Stimulated activated CD4-positive, alpha-beta T cell treated with anti-CD3 and anti-CD28 coated beads, Interleukin-15, amount 100 ng/mL, for 24 hours (primary cell): ENCODE measurements at regions not wholly inside any gene's neighbourhood (a gene's known extent, or its start where the extent isn't known, plus 50 kb on each side); places are given as distances from the start of the nearest gene placed in this dataset.

Experiments used
- DNase-seq: peaks from one replicate; pipeline ENCODE4 v3.0.0-alpha.2; 2020

GRCh38 chr15:85943151-85943550 is 136.5 kb upstream of the AGBL1 start:
- DNase-seq, result no peak

GRCh38 chr15:85943791-85944190 is 135.9 kb upstream of the AGBL1 start:
- no peak for DNase-seq

GRCh38 chr15:85947021-85947420 is 132.7 kb upstream of the AGBL1 start:
- DNase-seq, result no peak

- DNase-seq, result no peak
These were observed 131.7 kb upstream of the AGBL1 start for GRCh38 chr15:85947936-85948335.

GRCh38 chr15:85950101-85950500 is 129.6 kb upstream of the AGBL1 start:
- DNase-seq, result no peak

- no peak for DNase-seq
These were observed 125.1 kb upstream of the AGBL1 start for GRCh38 chr15:85954586-85954985.

GRCh38 chr15:85955501-85956391 is 123.9 kb upstream of the AGBL1 start:
- DNase-seq, result no peak

GRCh38 chr15:85956532-85957275 is 123.0 kb upstream of the AGBL1 start:
- no peak for DNase-seq

GRCh38 chr15:85959611-85960010 is 120.1 kb upstream of the AGBL1 start:
- DNase-seq, result no peak

GRCh38 chr15:85960381-85960780 is 119.3 kb upstream of the AGBL1 start:
- DNase-seq, result no peak

- DNase-seq, result no peak
These were observed 117.8 kb upstream of the AGBL1 start for GRCh38 chr15:85961821-85962220.

- DNase-seq, result no peak
These were observed 116.4 kb upstream of the AGBL1 start for GRCh38 chr15:85963262-85963760.

GRCh38 chr15:85964471-85964870 is 115.2 kb upstream of the AGBL1 start:
- no peak for DNase-seq

GRCh38 chr15:85967553-85967952 is 112.1 kb upstream of the AGBL1 start:
- DNase-seq, result no peak

- no peak for DNase-seq
These were observed 106.7 kb upstream of the AGBL1 start for GRCh38 chr15:85972805-85973540.

- DNase-seq, result no peak
These were observed 105.9 kb upstream of the AGBL1 start for GRCh38 chr15:85973584-85974347.

- no peak for DNase-seq
These were observed 105.3 kb upstream of the AGBL1 start for GRCh38 chr15:85974348-85974705.

GRCh38 chr15:85974742-85975141 is 104.9 kb upstream of the AGBL1 start:
- DNase-seq, result no peak

- DNase-seq, result no peak
These were observed 103.6 kb upstream of the AGBL1 start for GRCh38 chr15:85976102-85976501.

GRCh38 chr15:85976986-85977385 is 102.7 kb upstream of the AGBL1 start:
- DNase-seq, result no peak

GRCh38 chr15:85977586-85977985 is 102.1 kb upstream of the AGBL1 start:
- no peak for DNase-seq

GRCh38 chr15:85979929-85980328 is 99.7 kb upstream of the AGBL1 start:
- DNase-seq, result no peak

GRCh38 chr15:85980946-85981345 is 98.7 kb upstream of the AGBL1 start:
- no peak for DNase-seq
